HG02759 (cell line): ENCODE measurements at regions not wholly inside any gene's neighbourhood (a gene's known extent, or its start where the extent isn't known, plus 50 kb on each side); places are given as distances from the start of the nearest gene placed in this dataset.

Experiments
- ATAC-seq: cut with Tn5 transposase; IDR thresholded peaks from one replicate; pipeline ENCODE4 v1.9.1; 2021; ENCODE audit warnings: mild to moderate bottlenecking, moderate library complexity; ENCODE audit not compliant: unreplicated experiment

- ATAC-seq: no peak
These were observed 53.8 kb upstream of the FBN2 start for GRCh38 chr5:128591598-128592455.

GRCh38 chr5:128596071-128596470, 58.0 kb upstream of the FBN2 start:
- no peak for ATAC-seq

DNA sequence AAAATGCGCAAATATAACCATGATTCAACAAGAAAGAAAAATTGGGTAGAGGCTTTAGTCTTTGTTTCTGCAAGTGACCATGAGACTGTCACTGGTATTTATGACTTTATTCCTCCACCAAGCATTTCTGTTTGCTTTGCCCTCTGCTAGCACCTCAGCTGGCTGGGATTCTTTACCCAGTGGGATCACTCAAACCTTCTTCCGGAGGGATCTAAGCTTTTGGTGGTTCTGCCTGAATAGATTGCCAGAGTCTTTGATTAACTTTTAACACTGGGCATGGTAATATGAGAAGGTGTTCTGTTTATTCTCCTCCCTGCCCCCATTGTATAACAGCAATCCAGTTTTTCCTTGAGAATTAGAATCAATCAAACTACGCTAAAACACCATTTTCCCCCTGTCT, 59.1 kb upstream of the FBN2 start:
- no peak for ATAC-seq

DNA sequence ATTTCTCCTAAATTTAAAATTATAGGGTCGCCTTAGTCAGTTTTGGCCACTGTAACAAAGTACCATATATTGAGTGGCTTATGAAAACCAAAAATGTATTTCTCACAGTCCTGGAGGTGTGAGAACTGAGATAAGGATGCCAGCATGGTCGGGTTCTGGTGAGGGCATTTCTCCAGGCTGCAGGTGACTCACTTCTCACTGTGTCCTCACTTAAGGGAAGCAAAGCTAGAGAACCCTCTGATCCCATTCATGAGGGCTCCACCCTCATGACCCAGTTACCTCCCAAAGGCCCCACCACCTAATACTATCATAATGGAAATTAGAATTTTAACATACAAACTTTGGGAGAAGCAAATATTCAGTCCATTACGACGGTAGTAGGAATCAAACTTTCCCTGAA, 75.1 kb upstream of the FBN2 start:
- no peak for ATAC-seq

DNA sequence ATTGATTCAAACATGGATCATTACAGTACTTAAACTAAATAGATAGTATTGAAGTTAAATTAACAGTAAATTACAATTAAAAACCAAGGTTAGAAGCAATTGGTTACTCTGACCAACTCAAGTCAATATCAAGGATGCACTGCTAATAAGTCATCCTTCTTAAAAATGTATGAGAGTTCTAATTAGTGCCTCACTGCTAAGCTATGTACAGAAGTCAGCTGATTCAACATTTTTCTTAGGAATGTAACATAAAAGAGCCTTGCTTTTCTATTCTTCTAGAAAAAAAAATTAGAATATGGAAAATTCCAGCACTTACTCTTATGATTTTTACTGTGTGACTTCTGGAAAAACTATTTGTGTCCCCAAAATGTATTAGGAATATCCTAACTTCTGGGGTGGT, 75.7 kb upstream of the FBN2 start:
- ATAC-seq: no peak

GRCh38 chr5:128615578-128615977, 77.5 kb upstream of the FBN2 start:
- ATAC-seq: no peak

DNA sequence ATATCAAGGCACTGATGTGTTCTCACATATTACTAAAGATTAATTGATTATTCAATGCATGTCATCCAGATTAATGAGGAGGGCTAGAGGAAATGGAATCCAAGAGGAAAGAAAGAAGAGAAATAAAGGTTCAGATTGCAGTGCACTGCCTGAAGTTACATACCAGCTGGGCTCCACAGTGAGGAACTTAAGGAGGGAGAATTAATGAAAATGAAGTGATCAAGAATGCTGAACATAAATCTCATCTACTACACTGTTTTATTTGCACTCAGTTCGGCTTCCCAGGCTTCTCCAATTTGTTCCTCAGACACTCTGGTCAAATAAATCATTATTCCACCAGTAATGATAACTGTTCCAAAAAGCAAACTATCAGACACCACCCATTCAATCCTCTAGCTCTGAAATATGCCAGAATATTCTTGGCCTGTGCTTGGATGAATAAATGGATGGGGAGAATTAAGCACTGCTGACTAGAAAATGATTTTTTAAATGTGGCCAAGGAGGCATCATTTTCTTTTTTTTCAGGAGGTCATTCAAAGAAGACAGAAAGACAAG, 88.6 kb upstream of the FBN2 start:
- no peak for ATAC-seq

- ATAC-seq: no peak
These were observed 89.9 kb upstream of the FBN2 start for GRCh38 chr5:128627939-128628338.

DNA sequence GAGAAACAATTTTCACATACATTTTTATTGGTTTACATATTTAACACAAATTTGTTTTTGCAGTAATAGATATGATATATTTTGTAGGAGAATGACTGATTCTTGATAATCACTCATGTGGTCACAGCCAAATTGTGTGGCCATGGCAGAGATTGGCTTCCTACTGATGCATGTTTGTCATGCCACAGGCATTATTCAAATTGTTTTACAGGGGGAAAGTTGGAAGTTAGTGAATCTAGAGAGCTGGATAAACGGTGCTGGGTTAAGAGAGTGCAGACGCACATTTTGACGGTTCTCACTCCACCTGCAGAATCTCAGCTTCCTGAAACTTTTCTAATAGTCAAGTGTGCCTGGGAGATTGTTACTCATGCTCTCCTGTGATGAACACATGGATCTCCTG, 91.1 kb upstream of the FBN2 start:
- ATAC-seq: no peak

DNA sequence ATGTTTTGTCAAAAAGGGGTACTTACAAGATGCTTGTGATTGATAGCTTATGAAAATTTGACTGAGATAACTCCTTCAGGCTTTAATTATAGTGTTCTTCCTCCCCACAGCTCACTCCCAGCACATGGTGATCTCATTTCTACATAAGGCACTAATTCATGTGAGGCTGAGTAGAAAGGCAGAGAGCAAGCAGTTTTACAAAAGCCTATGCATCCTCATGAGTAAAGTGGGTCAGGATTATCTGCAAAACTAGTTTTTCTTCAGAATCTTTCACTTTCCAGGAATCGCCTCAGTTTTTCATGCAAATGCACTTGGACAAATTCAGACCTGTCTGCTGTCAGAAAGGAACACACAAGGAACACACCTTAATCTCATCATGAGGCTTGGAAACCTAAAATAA, 92.1 kb upstream of the FBN2 start:
- ATAC-seq: no peak

- no peak for ATAC-seq
These were observed 93.7 kb upstream of the FBN2 start for GRCh38 chr5:128631771-128632170.

DNA sequence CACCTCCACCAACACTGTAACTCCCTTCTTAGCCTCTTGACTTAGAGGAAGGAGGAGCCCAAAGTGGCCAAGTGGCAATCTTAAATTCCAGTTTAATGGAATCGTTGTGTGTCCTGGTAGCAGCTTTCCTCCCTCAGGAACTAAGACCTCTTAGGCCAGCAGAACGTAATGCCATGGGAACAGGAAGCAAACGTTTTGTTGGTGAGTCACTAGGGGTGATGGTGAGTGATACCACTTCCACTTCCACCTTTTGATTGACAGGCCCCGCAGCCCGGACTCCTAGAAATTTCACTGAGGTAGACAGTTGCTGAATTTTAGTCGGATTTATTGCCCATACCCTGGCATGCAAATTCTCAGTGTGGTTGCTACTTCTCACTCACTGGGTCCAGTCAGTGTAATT, 94.2 kb upstream of the FBN2 start:
- ATAC-seq: no peak

- no peak for ATAC-seq
These were observed 95.9 kb upstream of the FBN2 start for GRCh38 chr5:128633901-128634300.

- no peak for ATAC-seq
These were observed 97.3 kb upstream of the FBN2 start for GRCh38 chr5:128635379-128635778.

DNA sequence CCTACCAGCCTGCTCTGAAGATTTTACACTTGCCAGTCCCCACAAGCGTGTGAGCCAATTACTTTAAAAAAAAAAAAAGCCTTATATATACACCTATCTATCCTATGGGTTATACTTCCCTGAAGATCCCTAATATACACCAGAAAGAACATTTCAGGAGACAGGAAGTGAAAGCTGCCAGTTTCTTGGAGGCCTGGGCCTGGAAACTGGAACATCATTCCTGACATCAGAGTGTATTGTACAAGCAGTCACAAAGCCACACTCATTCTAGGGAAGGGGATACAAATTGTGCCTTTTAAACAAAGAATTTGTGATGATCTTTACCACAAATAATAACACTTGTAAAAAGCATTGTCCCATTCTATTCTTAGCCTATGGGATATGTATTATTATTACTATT, 98.3 kb upstream of the FBN2 start:
- ATAC-seq: no peak

GRCh38 chr5:128637031-128637430, 99.0 kb upstream of the FBN2 start:
- no peak for ATAC-seq

DNA sequence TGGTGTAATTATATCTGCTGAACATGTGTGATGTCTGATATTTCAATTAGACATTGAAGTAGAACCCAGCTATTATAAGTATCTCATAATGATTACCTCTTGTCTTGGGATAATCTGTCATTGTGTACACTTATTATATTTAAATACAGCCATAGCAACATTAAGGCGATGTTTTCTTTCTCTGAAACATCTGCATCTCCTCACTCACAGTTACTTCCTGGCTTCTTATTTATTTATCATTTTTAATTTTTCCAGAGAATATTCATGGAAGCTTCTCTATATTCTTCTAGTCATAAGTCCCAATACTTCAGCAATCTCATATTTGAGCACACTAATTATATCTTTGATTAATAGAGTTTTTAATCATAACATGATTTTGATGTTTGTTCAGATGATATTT, 103.8 kb upstream of the FBN2 start:
- no peak for ATAC-seq

- no peak for ATAC-seq
These were observed 106.8 kb upstream of the FBN2 start for GRCh38 chr5:128644863-128645262.

- ATAC-seq: no peak
These were observed 107.5 kb upstream of the FBN2 start for GRCh38 chr5:128645581-128645980.

GRCh38 chr5:128646176-128646575, 108.1 kb upstream of the FBN2 start:
- ATAC-seq: no peak

GRCh38 chr5:128649192-128649591, 111.1 kb upstream of the FBN2 start:
- no peak for ATAC-seq

DNA sequence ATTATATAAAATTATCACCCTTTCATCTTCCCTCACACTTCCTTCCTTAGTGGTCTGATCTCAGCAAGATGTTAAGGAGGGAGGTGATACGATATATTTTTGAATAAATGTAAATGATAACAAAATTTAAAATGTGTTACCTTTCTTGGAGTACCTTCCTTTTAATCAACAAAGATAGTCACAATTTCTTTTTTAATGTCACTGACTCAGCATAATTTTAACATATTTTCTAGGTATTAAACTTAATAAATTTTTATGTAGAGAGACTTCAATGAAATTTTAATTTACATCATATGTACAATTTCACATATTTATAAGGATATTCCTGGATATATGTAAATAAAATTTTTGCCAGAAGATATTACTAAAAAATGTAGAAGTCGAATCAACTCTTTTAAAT, 125.0 kb upstream of the FBN2 start:
- no peak for ATAC-seq
